HL-60 (cell line): ENCODE measurements at regions not wholly inside any gene's neighbourhood (a gene's known extent, or its start where the extent isn't known, plus 50 kb on each side); places are given as distances from the start of the nearest gene placed in this dataset.

ENCODE experiments used
- DNase-seq, 2 experiments: peaks; one replicate each; pipeline ENCODE4 v3.0.0-alpha.2; 2010 to 2020; ENCODE audit warnings: low read depth in 1 of 2, low spot score in 1 of 2
- H3K27ac ChIP-seq: fragments of 250-450 bp; sonication (Bioruptor Pico); replicated peaks from 2 replicates; pipeline ENCODE4 v1.5.1; 2020; ENCODE audit warnings: mild to moderate bottlenecking, moderate library complexity
- H3K27me3 ChIP-seq: fragments of 250-450 bp; sonication (Bioruptor Pico); 2 replicates; pipeline ENCODE4 v1.5.1; 2021; ENCODE audit warnings: mild to moderate bottlenecking, moderate library complexity; ENCODE audit not compliant: insufficient read depth, poor library complexity, severe bottlenecking
- H3K4me3 ChIP-seq: replicated peaks from 2 replicates; pipeline ENCODE4 v1.5.1; 2011; ENCODE audit warnings: mild to moderate bottlenecking, control low read depth, low read length; ENCODE audit not compliant: insufficient read depth
- CTCF ChIP-seq: IDR thresholded peaks from one replicate; pipeline ENCODE4 v1.5.1; 2011; ENCODE audit warnings: low read length, control low read depth, inconsistent platforms; ENCODE audit not compliant: insufficient read depth
- GABPA ChIP-seq: IDR thresholded peaks from 2 replicates; pipeline ENCODE4 v1.6.1; 2012; ENCODE audit warnings: low read depth
- POLR2AphosphoS5 ChIP-seq: IDR thresholded peaks from 2 replicates; pipeline ENCODE4 v1.6.1; 2012; ENCODE audit warnings: low read depth
- REST ChIP-seq: IDR thresholded peaks from 2 replicates; pipeline ENCODE4 v1.6.1; 2012; ENCODE audit warnings: low read depth; ENCODE audit not compliant: insufficient replicate concordance
- SPI1 ChIP-seq: IDR thresholded peaks from 2 replicates; pipeline ENCODE4 v1.6.1; 2012; ENCODE audit warnings: low read depth, mild to moderate bottlenecking, borderline replicate concordance

GRCh38 chr6:84356907-84357306, 129.5 kb upstream of the CEP162 start:
- no peak for DNase-seq
- Histone ChIP-seq H3K27me3 (no peaks in the 10 kb centered on the region), H3K4me3 (no peak overlapping the region), H3K27ac (no peak overlapping the region)
- TF ChIP-seq SPI1, result no peak

GRCh38 chr6:84353459-84354423, 126.3 kb upstream of the CEP162 start:
- Histone ChIP-seq H3K4me3 (no peak overlapping the region), H3K27me3 (no peaks in the 10 kb centered on the region), H3K27ac (no peak overlapping the region)
- no peak for DNase-seq
- TF ChIP-seq SPI1, result no peak
- TF ChIP-seq REST, result no peak

- TF ChIP-seq POLR2AphosphoS5 (no peak), GABPA (no peak), REST (no peak), SPI1 (no peak)
- no peaks in the 10 kb centered on the region for H3K27me3 ChIP-seq
- DNase-seq, result no peak
- H3K4me3 ChIP-seq, result no peak overlapping the region
- no peak overlapping the region for H3K27ac ChIP-seq
These were observed 123.0 kb upstream of the CEP162 start for GRCh38 chr6:84350397-84350796.

- TF ChIP-seq SPI1 (no peak), POLR2AphosphoS5 (no peak), CTCF (no peak), GABPA (no peak), REST (no peak)
- no peak overlapping the region for H3K4me3 ChIP-seq
- no peaks in the 10 kb centered on the region for H3K27me3 ChIP-seq
- DNase-seq, result no peak
- no peak overlapping the region for H3K27ac ChIP-seq
These were observed 122.1 kb upstream of the CEP162 start for GRCh38 chr6:84349542-84349941.
